ENCODE measurements at regions not wholly inside any gene's neighbourhood (a gene's known extent, or its start where the extent isn't known, plus 50 kb on each side); places are given as distances from the start of the nearest gene placed in this dataset.
"Not testable (repeated sequence)": the region's sequence is repeated elsewhere in the genome, so short reads cannot be mapped to it uniquely, and the experiment has no call there.

GRCh38 chr9:135372501-135373008 lies 107.0 kb upstream of the PPP1R26 start:
- no peak for FAIRE-seq
- no peak for DNase-seq (ENCODE audit: insufficient read length, low spot score)

GRCh38 chr9:135373151-135373685 lies 106.4 kb upstream of the PPP1R26 start:
- FAIRE-seq (no peak), DNase-seq (ENCODE audit: insufficient read length, low spot score) (no peak)

- no peak for DNase-seq (ENCODE audit: insufficient read length, low spot score)
- FAIRE-seq: no peak
Observed at GRCh38 chr9:135373820-135374219, 105.8 kb upstream of the PPP1R26 start.

- FAIRE-seq (no peak), DNase-seq (ENCODE audit: insufficient read length, low spot score) (no peak)
Observed at GRCh38 chr9:135374591-135374990, 105.0 kb upstream of the PPP1R26 start.

- no peak for DNase-seq (ENCODE audit: insufficient read length, low spot score)
- FAIRE-seq: no peak
Observed at GRCh38 chr9:135375001-135375400, 104.6 kb upstream of the PPP1R26 start.

GRCh38 chr9:135376511-135377265 lies 102.9 kb upstream of the PPP1R26 start:
- FAIRE-seq: no peak
- no peak for DNase-seq (ENCODE audit: insufficient read length, low spot score)

GRCh38 chr9:135377431-135377830 lies 102.2 kb upstream of the PPP1R26 start:
- DNase-seq (ENCODE audit: insufficient read length, low spot score) (no peak), FAIRE-seq (no peak)

- DNase-seq (ENCODE audit: insufficient read length, low spot score) (no peak), FAIRE-seq (no peak)
Observed at GRCh38 chr9:135378751-135379150, 100.8 kb upstream of the PPP1R26 start.

- no peak for DNase-seq (ENCODE audit: insufficient read length, low spot score)
- FAIRE-seq: no peak
Observed at GRCh38 chr9:135379540-135380267, 99.9 kb upstream of the PPP1R26 start.

- DNase-seq (ENCODE audit: insufficient read length, low spot score) (no peak), FAIRE-seq (no peak)
Observed at GRCh38 chr9:135380311-135380960, 99.1 kb upstream of the PPP1R26 start.

GRCh38 chr9:135381762-135382310 lies 97.7 kb upstream of the PPP1R26 start:
- no peak for DNase-seq (ENCODE audit: insufficient read length, low spot score)
- no peak for FAIRE-seq

- FAIRE-seq: no peak
- no peak for DNase-seq (ENCODE audit: insufficient read length, low spot score)
Observed at GRCh38 chr9:135384226-135384625, 95.4 kb upstream of the PPP1R26 start.

- not testable (repeated sequence) for DNase-seq (ENCODE audit: insufficient read length, low spot score); FAIRE-seq
Observed at GRCh38 chr9:135384815-135385405, 94.7 kb upstream of the PPP1R26 start.

GRCh38 chr9:135385793-135386192 lies 93.8 kb upstream of the PPP1R26 start:
- no peak for FAIRE-seq
- no peak for DNase-seq (ENCODE audit: insufficient read length, low spot score)

GRCh38 chr9:135387976-135388375 lies 91.6 kb upstream of the PPP1R26 start:
- FAIRE-seq (no peak), DNase-seq (ENCODE audit: insufficient read length, low spot score) (no peak)

GRCh38 chr9:135388530-135388929 lies 91.1 kb upstream of the PPP1R26 start:
- DNase-seq (ENCODE audit: insufficient read length, low spot score) (no peak), FAIRE-seq (no peak)

- no peak for FAIRE-seq
- no peak for DNase-seq (ENCODE audit: insufficient read length, low spot score)
Observed at GRCh38 chr9:135391759-135392158, 87.8 kb upstream of the PPP1R26 start.

- DNase-seq (ENCODE audit: insufficient read length, low spot score): no peak
Observed at GRCh38 chr9:135392511-135392910, 87.1 kb upstream of the PPP1R26 start.

GRCh38 chr9:135394131-135394530 lies 85.5 kb upstream of the PPP1R26 start:
- FAIRE-seq (no peak), DNase-seq (ENCODE audit: insufficient read length, low spot score) (no peak)

More at GRCh38 chr9:135392511-135392910, 87.1 kb upstream of the PPP1R26 start:
- no peak for FAIRE-seq
